NOMO-1 (cell line): ENCODE measurements at regions not wholly inside any gene's neighbourhood (a gene's known extent, or its start where the extent isn't known, plus 50 kb on each side); places are given as distances from the start of the nearest gene placed in this dataset.
A peak's percentile ranks its signal among the peaks of the same experiment; 100 is the strongest.
"Not testable (repeated sequence)": the region's sequence is repeated elsewhere in the genome, so short reads cannot be mapped to it uniquely, and the experiment has no call there.

Experiments
- DNase-seq, 2 experiments: peaks; one replicate each; lab custom pipeline; 2025; ENCODE audit not compliant: unreplicated experiment in 2 of 2; lab: John Stamatoyannopoulos, UW

- no peak for DNase-seq
Observed at GRCh38 chr4:57211131-57211530, 100.9 kb upstream of the IGFBP7 start.

- DNase-seq, result no peak
Observed at GRCh38 chr4:57206172-57206571, 96.0 kb upstream of the IGFBP7 start.

- DNase-seq, result no peak
Observed at GRCh38 chr4:57205580-57205979, 95.4 kb upstream of the IGFBP7 start.

- DNase-seq, result no peak
Observed at GRCh38 chr4:57200799-57201327, 90.7 kb upstream of the IGFBP7 start.

GRCh38 chr4:57199267-57199666 lies 89.1 kb upstream of the IGFBP7 start:
- DNase-seq, result no peak

- DNase-seq, result no peak
Observed at GRCh38 chr4:57195622-57196021, 85.4 kb upstream of the IGFBP7 start.

GRCh38 chr4:57194068-57194611 lies 84.0 kb upstream of the IGFBP7 start:
- no peak for DNase-seq

- DNase-seq, result no peak
Observed at GRCh38 chr4:57193209-57193810, 83.1 kb upstream of the IGFBP7 start.

- DNase-seq, result no peak
Observed at GRCh38 chr4:57191523-57192034, 81.4 kb upstream of the IGFBP7 start.

- no peak for DNase-seq
Observed at GRCh38 chr4:57190601-57191481, 80.7 kb upstream of the IGFBP7 start.

GRCh38 chr4:57187246-57187645 lies 77.1 kb upstream of the IGFBP7 start:
- no peak for DNase-seq

- no peak for DNase-seq
Observed at GRCh38 chr4:57184378-57185029, 74.3 kb upstream of the IGFBP7 start.

GRCh38 chr4:57182132-57182874 lies 72.1 kb upstream of the IGFBP7 start:
- peak; percentile 66 to 68 for DNase-seq

- DNase-seq, result not testable (repeated sequence)
Observed at GRCh38 chr4:57173136-57173535, 63.0 kb upstream of the IGFBP7 start.

- no peak for DNase-seq
Observed at GRCh38 chr4:57172065-57172464, 61.9 kb upstream of the IGFBP7 start.

- no peak for DNase-seq
Observed at GRCh38 chr4:57168982-57169381, 58.8 kb upstream of the IGFBP7 start.

GRCh38 chr4:57163530-57164459 lies 53.6 kb upstream of the IGFBP7 start:
- DNase-seq, result peak; percentile 70 to 71

GRCh38 chr4:57162499-57163019 lies 52.4 kb upstream of the IGFBP7 start:
- DNase-seq, result no peak
